OCI-LY7 (cell line): ENCODE measurements at regions not wholly inside any gene's neighbourhood (a gene's known extent, or its start where the extent isn't known, plus 50 kb on each side); places are given as distances from the start of the nearest gene placed in this dataset.
A peak's percentile ranks its signal among the peaks of the same experiment; 100 is the strongest.

ENCODE experiments used
- BruUV-seq: library from RNA; stranded (reverse); fragments of 400-500 nt; replicated peaks from 2 replicates; lab custom pipeline; 2021; lab: Mats Ljungman, UMichigan
- CTCF ChIA-PET: fragments of 300-600 bp; sonication (Branson Sonifier 250); formaldehyde crosslinking; loops from one replicate; lab custom pipeline; 2022; ENCODE audit warnings: antibody characterized with exemption; ENCODE audit not compliant: unreplicated experiment; lab: Charles Lee
- POLR2A ChIA-PET: fragments of 300-600 bp; sonication (Branson Sonifier 250); formaldehyde crosslinking; loops from one replicate; lab custom pipeline; 2022; ENCODE audit warnings: antibody characterized with exemption; lab: Charles Lee
- DNase-seq: peaks from one replicate; pipeline ENCODE4 v3.0.0-alpha.2; 2015; ENCODE audit warnings: low spot score
- H2AFZ ChIP-seq: fragments of 200-600 bp; sonication (generic), shearing (Covaris generic); 2 replicates; pipeline ENCODE4 v1.6.1; 2014; ENCODE audit warnings: mild to moderate bottlenecking, antibody characterized with exemption, low read length, moderate library complexity
- H3K27ac ChIP-seq: fragments of 200-600 bp; sonication (generic); 2 replicates; pipeline ENCODE4 v1.5.1; 2014; ENCODE audit warnings: mixed run types, low read depth, mild to moderate bottlenecking, moderate library complexity, low read length, inconsistent platforms; ENCODE audit not compliant: poor library complexity, severe bottlenecking
- H3K36me3 ChIP-seq: fragments of 200-600 bp; sonication (generic); 2 replicates; pipeline ENCODE4 v1.6.1; 2014; ENCODE audit warnings: mild to moderate bottlenecking, antibody characterized with exemption, low read length, moderate library complexity, mixed read lengths; ENCODE audit not compliant: insufficient read depth
- H3K4me1 ChIP-seq: fragments of 200-600 bp; sonication (generic); 2 replicates; pipeline ENCODE4 v1.5.1; 2014; ENCODE audit warnings: mild to moderate bottlenecking, low read length; ENCODE audit not compliant: insufficient read depth, poor library complexity, severe bottlenecking
- H3K4me2 ChIP-seq: fragments of 200-600 bp; sonication (generic); 2 replicates; pipeline ENCODE4 v1.6.1; 2014; ENCODE audit warnings: mild to moderate bottlenecking, low read length
- H3K4me3 ChIP-seq: fragments of 200-600 bp; sonication (generic); 2 replicates; pipeline ENCODE4 v1.5.1; 2014; ENCODE audit warnings: mild to moderate bottlenecking, low read depth, low read length; ENCODE audit not compliant: poor library complexity, severe bottlenecking
- H3K79me2 ChIP-seq: fragments of 200-600 bp; sonication (generic); 2 replicates; pipeline ENCODE4 v1.6.1; 2016; ENCODE audit warnings: low read depth, mild to moderate bottlenecking, low read length, moderate library complexity, mixed read lengths; ENCODE audit not compliant: insufficient read depth
- H3K9me2 ChIP-seq: fragments of 200-600 bp; sonication (generic); 2 replicates; pipeline ENCODE4 v1.6.1; 2016; ENCODE audit warnings: mild to moderate bottlenecking, low read length, mixed read lengths; ENCODE audit not compliant: insufficient read depth
- H3K9me3 ChIP-seq: fragments of 200-600 bp; sonication (generic); 2 replicates; pipeline ENCODE4 v1.6.1; 2014; ENCODE audit warnings: mild to moderate bottlenecking, mixed run types, low read length, mixed read lengths
- H4K20me1 ChIP-seq: fragments of 200-600 bp; sonication (generic); 2 replicates; pipeline ENCODE4 v1.6.1; 2014; ENCODE audit warnings: mild to moderate bottlenecking, antibody characterized with exemption, low read length, moderate library complexity, mixed read lengths; ENCODE audit not compliant: insufficient read depth
- EZH2phosphoT487 ChIP-seq: fragments of 200-600 bp; sonication (generic); IDR thresholded peaks from 2 replicates; pipeline ENCODE4 v1.6.1; 2018; ENCODE audit warnings: low read depth, borderline replicate concordance, mild to moderate bottlenecking, mixed run types, antibody characterized with exemption, low read length, moderate library complexity, mixed read lengths
- intact Hi-C: fragments of 100-400 bp; cut with micrococcal nuclease; formaldehyde crosslinking; loops from one replicate; pipeline ENCODE4 v1.10.0; 2022; ENCODE audit not compliant: unreplicated experiment
- TF ChIP-seq, protein P1 (sequence below): fragments of 200-600 bp; sonication (generic); conservative IDR thresholded peaks from 2 replicates; pipeline ENCODE4 v1.5.1; 2014; ENCODE audit warnings: mild to moderate bottlenecking, antibody characterized with exemption, low read length, moderate library complexity, mixed read lengths

DNA sequence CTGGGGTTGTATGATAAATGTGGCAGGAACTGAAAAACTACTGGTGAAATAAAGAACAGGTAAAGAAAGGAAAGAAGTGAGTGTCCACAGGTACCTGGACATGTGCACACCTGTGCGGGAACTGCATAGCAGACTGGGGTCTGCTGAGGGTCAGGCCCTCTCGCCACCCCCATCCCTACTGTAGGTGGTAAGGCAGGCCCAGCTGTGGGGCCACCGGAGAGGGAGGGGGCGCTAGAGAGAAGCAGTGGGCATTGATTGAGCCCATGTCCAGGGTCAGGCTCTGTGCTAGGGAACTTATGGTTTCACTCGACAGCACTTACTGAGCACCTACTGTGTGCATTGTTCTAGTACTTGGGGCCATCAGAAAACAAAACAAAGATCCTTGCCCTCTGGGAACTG, 400.5 kb downstream of the MATN1 start:
- intact Hi-C loops: no loop called here
- no peaks in the 10 kb centered on the region for H3K9me3 ChIP-seq
- POLR2A ChIA-PET: no interaction called here
- no peaks in the 10 kb centered on the region for H3K9me2 ChIP-seq
- H2AFZ ChIP-seq: no peak overlapping the region
- no peaks in the 10 kb centered on the region for H3K36me3 ChIP-seq
- TF ChIP-seq, protein P1, sequence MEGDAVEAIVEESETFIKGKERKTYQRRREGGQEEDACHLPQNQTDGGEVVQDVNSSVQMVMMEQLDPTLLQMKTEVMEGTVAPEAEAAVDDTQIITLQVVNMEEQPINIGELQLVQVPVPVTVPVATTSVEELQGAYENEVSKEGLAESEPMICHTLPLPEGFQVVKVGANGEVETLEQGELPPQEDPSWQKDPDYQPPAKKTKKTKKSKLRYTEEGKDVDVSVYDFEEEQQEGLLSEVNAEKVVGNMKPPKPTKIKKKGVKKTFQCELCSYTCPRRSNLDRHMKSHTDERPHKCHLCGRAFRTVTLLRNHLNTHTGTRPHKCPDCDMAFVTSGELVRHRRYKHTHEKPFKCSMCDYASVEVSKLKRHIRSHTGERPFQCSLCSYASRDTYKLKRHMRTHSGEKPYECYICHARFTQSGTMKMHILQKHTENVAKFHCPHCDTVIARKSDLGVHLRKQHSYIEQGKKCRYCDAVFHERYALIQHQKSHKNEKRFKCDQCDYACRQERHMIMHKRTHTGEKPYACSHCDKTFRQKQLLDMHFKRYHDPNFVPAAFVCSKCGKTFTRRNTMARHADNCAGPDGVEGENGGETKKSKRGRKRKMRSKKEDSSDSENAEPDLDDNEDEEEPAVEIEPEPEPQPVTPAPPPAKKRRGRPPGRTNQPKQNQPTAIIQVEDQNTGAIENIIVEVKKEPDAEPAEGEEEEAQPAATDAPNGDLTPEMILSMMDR: peak; percentile 47; the same call in 1 of the 2 replicates
- TF ChIP-seq EZH2phosphoT487: no peak
- no peak overlapping the region for H3K4me3 ChIP-seq
- H4K20me1 ChIP-seq: no peaks in the 10 kb centered on the region
- BruUV-seq: no TSS peak
- H3K27ac ChIP-seq: no peak overlapping the region
- H3K79me2 ChIP-seq: no peaks in the 10 kb centered on the region
- DNase-seq: no peak
- CTCF ChIA-PET: no interaction called here
- no peak overlapping the region for H3K4me2 ChIP-seq
- H3K4me1 ChIP-seq: no peaks in the 10 kb centered on the region

DNA sequence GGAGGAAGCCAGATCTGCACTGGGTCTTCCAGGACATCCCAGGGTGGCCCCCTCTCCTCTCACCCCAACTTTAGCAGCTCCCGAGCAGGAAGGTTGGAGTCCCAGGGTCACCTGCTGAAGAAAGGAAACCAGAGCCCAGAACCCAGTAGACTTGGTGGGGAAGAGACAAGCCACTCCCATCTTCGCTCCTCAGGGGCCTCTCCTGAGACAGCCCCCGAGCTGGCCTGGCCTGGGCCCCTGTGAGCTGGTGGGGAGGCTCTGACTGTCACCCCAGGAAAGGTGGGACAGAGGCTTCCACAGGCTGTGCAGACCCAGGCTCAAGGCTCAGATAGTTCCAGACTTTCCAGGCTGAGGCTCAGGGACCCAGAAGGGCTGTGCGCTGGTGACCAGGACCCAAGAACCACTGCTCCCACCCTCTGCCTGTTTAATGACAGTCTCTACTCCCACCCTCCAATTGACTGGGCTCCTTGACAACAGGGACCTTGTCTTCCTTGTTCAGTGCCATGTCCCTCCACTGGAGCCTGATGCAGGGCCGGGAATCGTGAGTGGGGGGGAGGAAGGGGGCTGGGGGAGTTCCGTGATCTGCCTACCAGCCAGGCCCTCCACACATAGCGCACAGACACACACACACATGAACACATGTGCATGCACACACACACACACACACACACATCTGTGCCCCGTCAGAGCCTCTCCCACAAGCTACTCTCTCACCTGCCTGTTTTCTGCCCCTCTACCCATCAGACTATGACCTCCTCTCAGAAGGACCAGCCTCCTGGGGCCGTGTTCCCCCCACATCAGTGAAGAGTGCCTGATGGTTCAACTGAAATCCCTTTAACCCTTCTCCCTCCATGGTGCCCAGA, 401.2 kb downstream of the MATN1 start:
- CTCF ChIA-PET: no interaction called here
- intact Hi-C loops: no loop called here

More for the DNA sequence above, 401.2 kb downstream of the MATN1 start:
- no peak overlapping the region for H2AFZ ChIP-seq
- no peak for DNase-seq
- no TSS peak for BruUV-seq
- POLR2A ChIA-PET: no interaction called here
- H3K4me3 ChIP-seq: no peak overlapping the region
- no peak overlapping the region for H3K4me2 ChIP-seq
- H3K4me1 ChIP-seq: no peaks in the 10 kb centered on the region
- no peaks in the 10 kb centered on the region for H3K9me3 ChIP-seq
- no peaks in the 10 kb centered on the region for H3K36me3 ChIP-seq
- no peaks in the 10 kb centered on the region for H3K9me2 ChIP-seq
- no peak overlapping the region for H3K27ac ChIP-seq
- TF ChIP-seq EZH2phosphoT487: no peak
- TF ChIP-seq, protein P1: no peak
- no peaks in the 10 kb centered on the region for H3K79me2 ChIP-seq
- H4K20me1 ChIP-seq: no peaks in the 10 kb centered on the region
